ENCODE measurements at regions not wholly inside any gene's neighbourhood (a gene's known extent, or its start where the extent isn't known, plus 50 kb on each side); places are given as distances from the start of the nearest gene placed in this dataset.
A peak's percentile ranks its signal among the peaks of the same experiment; 100 is the strongest.

DNA sequence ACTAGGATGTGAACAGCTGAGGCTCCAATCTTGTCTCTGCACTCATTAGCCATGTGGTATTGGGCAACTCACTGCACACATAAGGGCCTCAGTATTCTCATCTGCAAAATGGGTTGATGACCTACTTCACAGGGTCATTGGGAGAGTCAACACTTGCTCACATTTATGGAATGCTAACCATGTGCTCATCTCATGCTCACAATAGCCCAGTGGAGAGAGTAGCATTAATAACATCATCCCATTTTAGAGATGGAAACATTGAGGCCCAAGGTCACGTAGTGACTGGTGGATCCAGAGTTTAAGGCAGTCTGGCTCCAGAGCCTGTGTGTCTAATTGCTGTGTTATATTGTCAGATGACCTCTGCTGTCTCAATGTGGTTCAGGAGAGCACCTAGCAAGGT lies 270.2 kb upstream of the SRRM4 start:
- H3K36me3 ChIP-seq (replicated peaks in 1 of 2; ENCODE audit: control extremely low read depth in 1 of 2, control insufficient read depth in 1 of 2, extremely low read depth in 1 of 2, insufficient read depth in 2 of 2, low read length in 1 of 2), result no peaks in the 10 kb centered on the region
- Mint-ChIP-seq H3K27me3 (no peaks in the 10 kb centered on the region), H3K9me3 (ENCODE audit: insufficient read depth) (no peaks in the 10 kb centered on the region), H3K4me3 (no peak overlapping the region), H3K27ac (no peak overlapping the region), H3K4me1 (no peaks in the 10 kb centered on the region)
- H3K4me1 ChIP-seq (ENCODE audit: control insufficient read depth in 2 of 2, insufficient read depth in 2 of 2, low read length in 2 of 2), result no peaks in the 10 kb centered on the region
- no peaks in the 10 kb centered on the region for H4K20me1 ChIP-seq (ENCODE audit: control insufficient read depth, insufficient read depth, low read length, poor library complexity, severe bottlenecking)
- no peak overlapping the region for H3K9ac ChIP-seq (ENCODE audit: low read length)
- H3K4me3 ChIP-seq (ENCODE audit: control extremely low read depth in 1 of 5, extremely low read depth in 1 of 5, insufficient read depth in 1 of 5, low read depth in 2 of 5, low read length in 4 of 5), result no peak overlapping the region
- DNase-seq, result no peak
- CTCF ChIA-PET, result no interaction called here
- intact Hi-C loops (cut with micrococcal nuclease), result no loop called here
- no peak for TF ChIP-seq EZH2 (IDR thresholded peaks at IDR 0.05; ENCODE audit: borderline replicate concordance, insufficient read depth, low read depth, low read length, poor library complexity, severe bottlenecking)
- TF ChIP-seq, protein P1, sequence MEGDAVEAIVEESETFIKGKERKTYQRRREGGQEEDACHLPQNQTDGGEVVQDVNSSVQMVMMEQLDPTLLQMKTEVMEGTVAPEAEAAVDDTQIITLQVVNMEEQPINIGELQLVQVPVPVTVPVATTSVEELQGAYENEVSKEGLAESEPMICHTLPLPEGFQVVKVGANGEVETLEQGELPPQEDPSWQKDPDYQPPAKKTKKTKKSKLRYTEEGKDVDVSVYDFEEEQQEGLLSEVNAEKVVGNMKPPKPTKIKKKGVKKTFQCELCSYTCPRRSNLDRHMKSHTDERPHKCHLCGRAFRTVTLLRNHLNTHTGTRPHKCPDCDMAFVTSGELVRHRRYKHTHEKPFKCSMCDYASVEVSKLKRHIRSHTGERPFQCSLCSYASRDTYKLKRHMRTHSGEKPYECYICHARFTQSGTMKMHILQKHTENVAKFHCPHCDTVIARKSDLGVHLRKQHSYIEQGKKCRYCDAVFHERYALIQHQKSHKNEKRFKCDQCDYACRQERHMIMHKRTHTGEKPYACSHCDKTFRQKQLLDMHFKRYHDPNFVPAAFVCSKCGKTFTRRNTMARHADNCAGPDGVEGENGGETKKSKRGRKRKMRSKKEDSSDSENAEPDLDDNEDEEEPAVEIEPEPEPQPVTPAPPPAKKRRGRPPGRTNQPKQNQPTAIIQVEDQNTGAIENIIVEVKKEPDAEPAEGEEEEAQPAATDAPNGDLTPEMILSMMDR (IDR thresholded peaks at IDR 0.05), result no peak
- POLR2A ChIA-PET, result no interaction called here
- WGBS (ENCODE audit: insufficient coverage), result no CpG with 5 or more reads among the region's 1 CpG
- no peaks in the 10 kb centered on the region for H3K27me3 ChIP-seq (replicated peaks in 1 of 4; ENCODE audit: control extremely low read depth in 1 of 4, control insufficient read depth in 3 of 4, insufficient read depth in 4 of 4, low read length in 3 of 4)
- no peak for ATAC-seq (ENCODE audit: low read depth)
- H3K9me3 ChIP-seq (ENCODE audit: control extremely low read depth in 1 of 3, control insufficient read depth in 2 of 3, insufficient read depth in 1 of 3, low read length in 2 of 3), result peaks cover 0 to 5% (median 0%) of the 10 kb centered on the region in 3 donors
- no peak overlapping the region for H2AFZ ChIP-seq (ENCODE audit: insufficient read depth, low read depth, low read length, poor library complexity, severe bottlenecking)
- H3K4me2 ChIP-seq (replicated peaks; ENCODE audit: low read depth, low read length, poor library complexity, severe bottlenecking), result no peak overlapping the region
- H3K79me2 ChIP-seq (ENCODE audit: control insufficient read depth, insufficient read depth, low read length), result no peaks in the 10 kb centered on the region
- no peak overlapping the region for H3K27ac ChIP-seq (ENCODE audit: low read length in 2 of 2)

- no peak for ATAC-seq (ENCODE audit: low read depth)
- no peaks in the 10 kb centered on the region for H3K9me3 Mint-ChIP-seq (ENCODE audit: insufficient read depth)
- no peaks in the 10 kb centered on the region for H4K20me1 ChIP-seq (ENCODE audit: control insufficient read depth, insufficient read depth, low read length, poor library complexity, severe bottlenecking)
- ChIA-PET CTCF (no interaction called here), POLR2A (no interaction called here)
- H3K4me1 Mint-ChIP-seq, result no peaks in the 10 kb centered on the region
- no peak overlapping the region for H3K9ac ChIP-seq (ENCODE audit: low read length)
- intact Hi-C loops (cut with micrococcal nuclease), result no loop called here
- H3K36me3 ChIP-seq (replicated peaks in 1 of 2; ENCODE audit: control extremely low read depth in 1 of 2, control insufficient read depth in 1 of 2, extremely low read depth in 1 of 2, insufficient read depth in 2 of 2, low read length in 1 of 2), result no peaks in the 10 kb centered on the region
- TF ChIP-seq, protein P1 (IDR thresholded peaks at IDR 0.05), result no peak
- no peak for TF ChIP-seq EZH2 (IDR thresholded peaks at IDR 0.05; ENCODE audit: borderline replicate concordance, insufficient read depth, low read depth, low read length, poor library complexity, severe bottlenecking)
- WGBS (ENCODE audit: insufficient coverage), result 60% methylated on average over 1 of the region's 5 CpGs
- no peaks in the 10 kb centered on the region for H3K79me2 ChIP-seq (ENCODE audit: control insufficient read depth, insufficient read depth, low read length)
- H3K4me3 Mint-ChIP-seq, result no peak overlapping the region
- H3K27me3 ChIP-seq (replicated peaks in 1 of 4; ENCODE audit: control extremely low read depth in 1 of 4, control insufficient read depth in 3 of 4, insufficient read depth in 4 of 4, low read length in 3 of 4), result no peaks in the 10 kb centered on the region
- peak; percentile 5 for DNase-seq
- H3K27ac ChIP-seq (ENCODE audit: low read length in 2 of 2), result no peak overlapping the region
- no peaks in the 10 kb centered on the region for H3K4me1 ChIP-seq (ENCODE audit: control insufficient read depth in 2 of 2, insufficient read depth in 2 of 2, low read length in 2 of 2)
- no peak overlapping the region for H2AFZ ChIP-seq (ENCODE audit: insufficient read depth, low read depth, low read length, poor library complexity, severe bottlenecking)
- H3K4me2 ChIP-seq (replicated peaks; ENCODE audit: low read depth, low read length, poor library complexity, severe bottlenecking), result no peak overlapping the region
- H3K4me3 ChIP-seq (ENCODE audit: control extremely low read depth in 1 of 5, extremely low read depth in 1 of 5, insufficient read depth in 1 of 5, low read depth in 2 of 5, low read length in 4 of 5), result no peak overlapping the region
- H3K27me3 Mint-ChIP-seq, result no peaks in the 10 kb centered on the region
- no peaks in the 10 kb centered on the region for H3K9me3 ChIP-seq (ENCODE audit: control extremely low read depth in 1 of 3, control insufficient read depth in 2 of 3, insufficient read depth in 1 of 3, low read length in 2 of 3)
- H3K27ac Mint-ChIP-seq, result no peak overlapping the region
Observed at GRCh38 chr12:118714051-118714460, 267.3 kb upstream of the SRRM4 start.
